HG03575 (cell line): ENCODE measurements at regions not wholly inside any gene's neighbourhood (a gene's known extent, or its start where the extent isn't known, plus 50 kb on each side); places are given as distances from the start of the nearest gene placed in this dataset.

Source experiments
- ATAC-seq: cut with Tn5 transposase; IDR thresholded peaks from one replicate; pipeline ENCODE4 v1.9.1; 2021; ENCODE audit not compliant: unreplicated experiment, insufficient number of reproducible peaks, low FRiP score; ENCODE audit errors: extremely low read depth

- ATAC-seq, result no peak
These were observed 605.6 kb upstream of the BOD1L1 start for GRCh38 chr4:14233126-14233525.

- no peak for ATAC-seq
These were observed 606.8 kb upstream of the BOD1L1 start for GRCh38 chr4:14234307-14234706.

GRCh38 chr4:14236359-14236758 lies 608.8 kb upstream of the BOD1L1 start:
- ATAC-seq, result no peak

- no peak for ATAC-seq
These were observed 610.4 kb upstream of the BOD1L1 start for GRCh38 chr4:14237911-14238310.

- ATAC-seq, result no peak
These were observed 614.0 kb upstream of the BOD1L1 start for GRCh38 chr4:14241574-14241973.

- ATAC-seq, result no peak
These were observed 620.2 kb upstream of the BOD1L1 start for GRCh38 chr4:14247767-14248166.

GRCh38 chr4:14249226-14249625 lies 621.7 kb upstream of the BOD1L1 start:
- ATAC-seq, result no peak

- no peak for ATAC-seq
These were observed 626.7 kb upstream of the BOD1L1 start for GRCh38 chr4:14254252-14254651.

GRCh38 chr4:14254926-14255325 lies 627.4 kb upstream of the BOD1L1 start:
- ATAC-seq, result no peak

GRCh38 chr4:14257903-14258302 lies 630.4 kb upstream of the BOD1L1 start:
- no peak for ATAC-seq

GRCh38 chr4:14259936-14260335 lies 632.4 kb upstream of the BOD1L1 start:
- no peak for ATAC-seq

- ATAC-seq, result no peak
These were observed 633.1 kb upstream of the BOD1L1 start for GRCh38 chr4:14260591-14260990.

GRCh38 chr4:14262221-14262620 lies 634.7 kb upstream of the BOD1L1 start:
- no peak for ATAC-seq

- no peak for ATAC-seq
These were observed 636.9 kb upstream of the BOD1L1 start for GRCh38 chr4:14264437-14264836.

- ATAC-seq, result no peak
These were observed 638.1 kb upstream of the BOD1L1 start for GRCh38 chr4:14265651-14266050.

- no peak for ATAC-seq
These were observed 640.0 kb upstream of the BOD1L1 start for GRCh38 chr4:14267373-14268060.

GRCh38 chr4:14269824-14270223 lies 642.3 kb upstream of the BOD1L1 start:
- ATAC-seq, result no peak

GRCh38 chr4:14272206-14272605 lies 644.7 kb upstream of the BOD1L1 start:
- no peak for ATAC-seq

- ATAC-seq, result no peak
These were observed 650.0 kb upstream of the BOD1L1 start for GRCh38 chr4:14277505-14277904.

- no peak for ATAC-seq
These were observed 653.0 kb upstream of the BOD1L1 start for GRCh38 chr4:14280567-14280966.

- no peak for ATAC-seq
These were observed 657.1 kb upstream of the BOD1L1 start for GRCh38 chr4:14284578-14284977.
